ENCODE measurements at regions not wholly inside any gene's neighbourhood (a gene's known extent, or its start where the extent isn't known, plus 50 kb on each side); places are given as distances from the start of the nearest gene placed in this dataset.

GRCh38 chr20:21618759-21619416, 86.6 kb upstream of the PAX1 start:
- TF ChIP-seq TAF1 (IDR thresholded peaks at IDR 0.05; ENCODE audit: low read depth) (no peak), CREB1 (IDR thresholded peaks at IDR 0.05; ENCODE audit: low read depth) (no peak)

All from Ishikawa (cell line).